Ectodermal cell (in vitro differentiated cells): ENCODE measurements at regions not wholly inside any gene's neighbourhood (a gene's known extent, or its start where the extent isn't known, plus 50 kb on each side); places are given as distances from the start of the nearest gene placed in this dataset.

Experiments used
- H3K27ac ChIP-seq: 2 replicates; pipeline ENCODE4 v1.7.0; 2013; ENCODE audit warnings: mild to moderate bottlenecking, low read depth, low read length; ENCODE audit not compliant: insufficient read depth, poor library complexity, severe bottlenecking
- H3K27me3 ChIP-seq: 2 replicates; pipeline ENCODE4 v1.7.0; 2013; ENCODE audit warnings: mild to moderate bottlenecking, low read length; ENCODE audit not compliant: insufficient read depth, control insufficient read depth, poor library complexity, severe bottlenecking
- H3K36me3 ChIP-seq: one replicate; pipeline ENCODE4 v1.7.0; 2013; ENCODE audit warnings: low read length; ENCODE audit not compliant: control insufficient read depth, insufficient read depth
- H3K4me1 ChIP-seq: one replicate; pipeline ENCODE4 v1.7.0; 2013; ENCODE audit warnings: low read length; ENCODE audit not compliant: control insufficient read depth, insufficient read depth
- H3K4me3 ChIP-seq: 2 replicates; pipeline ENCODE4 v1.7.0; 2013; ENCODE audit warnings: low read depth, low read length, control low read depth; ENCODE audit not compliant: insufficient read depth
- H3K9me3 ChIP-seq: 2 replicates; pipeline ENCODE4 v1.7.0; 2013; ENCODE audit warnings: mild to moderate bottlenecking, low read length, moderate library complexity; ENCODE audit not compliant: control insufficient read depth
- WGBS, 2 experiments: methylation state at CpG; one replicate each; pipeline ENCODE4 v1.1.7; 2013; ENCODE audit warnings: missing lambda C conversion rate in 2 of 2; 5-methylcytosine and 5-hydroxymethylcytosine counted together

- no peaks in the 10 kb centered on the region for H3K36me3 ChIP-seq
- no peaks in the 10 kb centered on the region for H3K9me3 ChIP-seq
- H3K4me1 ChIP-seq: no peaks in the 10 kb centered on the region
- H3K27me3 ChIP-seq: no peaks in the 10 kb centered on the region
- H3K4me3 ChIP-seq: no peak overlapping the region
- WGBS, 2 experiments: 94 to 95% methylated on average over 7 of the region's 7 CpGs
- no peak overlapping the region for H3K27ac ChIP-seq
Observed at GRCh38 chr10:44064987-44065787, 319.7 kb downstream of the CXCL12 start.

- Histone ChIP-seq H3K27ac (no peak overlapping the region), H3K4me3 (no peak overlapping the region), H3K4me1 (no peaks in the 10 kb centered on the region), H3K9me3 (no peaks in the 10 kb centered on the region), H3K36me3 (no peaks in the 10 kb centered on the region), H3K27me3 (no peaks in the 10 kb centered on the region)
- whole genome bisulfite sequencing, 2 experiments: 87 to 90% methylated on average over 8 of the region's 8 CpGs
Observed at GRCh38 chr10:44064317-44064716, 320.6 kb downstream of the CXCL12 start.

DNA sequence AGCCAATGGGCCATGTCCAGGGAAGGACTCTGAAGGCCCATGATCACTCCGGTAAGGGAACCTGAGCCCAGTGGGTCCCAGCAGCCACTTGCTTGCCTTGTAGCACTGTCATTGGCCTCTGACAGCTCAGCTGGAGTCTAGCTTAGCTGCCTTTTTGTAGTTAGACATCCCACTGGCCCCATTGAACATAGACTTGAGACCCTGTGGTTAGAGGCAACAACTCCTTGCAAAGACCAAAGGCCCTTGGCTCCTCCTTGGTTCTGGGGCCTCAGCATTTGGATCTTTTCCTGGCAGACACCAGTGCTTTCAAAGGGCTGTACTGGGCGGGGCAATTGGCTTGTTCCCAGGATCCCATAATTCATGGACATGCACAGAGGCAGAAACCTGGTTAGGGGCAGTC, 321.2 kb downstream of the CXCL12 start:
- no peak overlapping the region for H3K4me3 ChIP-seq
- H3K27ac ChIP-seq: no peak overlapping the region
- no peaks in the 10 kb centered on the region for H3K36me3 ChIP-seq
- no peaks in the 10 kb centered on the region for H3K9me3 ChIP-seq
- 94 to 97% methylated on average over 2 of the region's 2 CpGs for WGBS, 2 experiments
- no peaks in the 10 kb centered on the region for H3K4me1 ChIP-seq
- H3K27me3 ChIP-seq: no peaks in the 10 kb centered on the region

DNA sequence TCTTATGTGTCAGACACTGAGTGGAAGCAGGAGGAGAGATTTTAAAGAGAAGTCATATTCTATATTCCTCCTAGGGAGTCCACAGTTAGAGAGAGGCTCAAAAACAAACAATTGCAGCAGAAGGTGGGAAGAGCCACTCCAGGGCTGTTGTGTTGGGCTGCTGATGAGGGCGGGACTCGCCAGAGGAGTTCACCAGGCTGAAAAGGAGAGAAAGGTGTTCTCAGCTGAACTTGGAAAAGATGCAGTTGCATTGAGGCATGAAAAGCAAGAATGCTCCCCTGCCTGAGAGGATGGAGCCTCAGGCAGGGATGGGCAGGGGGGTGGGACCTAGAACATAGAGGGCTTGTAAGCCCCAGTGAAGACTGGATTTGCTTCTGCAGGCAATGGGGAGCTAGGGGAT, 324.2 kb downstream of the CXCL12 start:
- WGBS, 2 experiments: 80 to 87% methylated on average over 2 of the region's 2 CpGs
- Histone ChIP-seq H3K4me3 (no peak overlapping the region), H3K36me3 (no peaks in the 10 kb centered on the region), H3K27ac (no peak overlapping the region), H3K9me3 (no peaks in the 10 kb centered on the region), H3K27me3 (no peaks in the 10 kb centered on the region), H3K4me1 (no peaks in the 10 kb centered on the region)

DNA sequence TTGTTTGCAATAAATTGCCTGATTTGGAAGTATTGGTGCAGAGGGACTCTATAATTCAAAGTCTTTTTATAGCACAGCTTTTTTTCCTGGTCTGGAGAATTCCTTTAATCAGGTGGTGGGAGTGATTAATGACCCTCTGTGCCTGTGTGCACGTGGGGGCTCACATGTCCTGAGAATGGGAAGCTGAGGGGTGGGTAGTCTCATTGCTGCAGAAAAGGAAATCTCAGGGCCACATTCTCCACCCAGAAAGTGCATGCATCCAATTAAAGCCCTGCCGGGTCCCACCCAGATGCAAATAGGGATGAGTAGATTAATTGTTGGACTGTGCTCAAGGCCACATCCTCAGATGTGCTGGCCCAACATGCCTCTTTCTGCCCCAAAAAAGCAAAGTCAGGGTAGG, 324.7 kb downstream of the CXCL12 start:
- H3K4me3 ChIP-seq: no peak overlapping the region
- H3K9me3 ChIP-seq: no peaks in the 10 kb centered on the region
- no peak overlapping the region for H3K27ac ChIP-seq
- H3K27me3 ChIP-seq: no peaks in the 10 kb centered on the region
- no peaks in the 10 kb centered on the region for H3K4me1 ChIP-seq
- WGBS, 2 experiments: 73 to 75% methylated on average over 2 of the region's 2 CpGs
- no peaks in the 10 kb centered on the region for H3K36me3 ChIP-seq

GRCh38 chr10:44058259-44058658, 326.6 kb downstream of the CXCL12 start:
- 91 to 95% methylated on average over 3 of the region's 3 CpGs for WGBS, 2 experiments
- H3K4me1 ChIP-seq: no peaks in the 10 kb centered on the region
- no peaks in the 10 kb centered on the region for H3K27me3 ChIP-seq
- H3K9me3 ChIP-seq: no peaks in the 10 kb centered on the region
- no peak overlapping the region for H3K27ac ChIP-seq
- H3K4me3 ChIP-seq: no peak overlapping the region
- no peaks in the 10 kb centered on the region for H3K36me3 ChIP-seq

- H3K27me3 ChIP-seq: no peaks in the 10 kb centered on the region
- H3K36me3 ChIP-seq: no peaks in the 10 kb centered on the region
- no peak overlapping the region for H3K4me3 ChIP-seq
- H3K27ac ChIP-seq: no peak overlapping the region
- H3K4me1 ChIP-seq: no peaks in the 10 kb centered on the region
- no peaks in the 10 kb centered on the region for H3K9me3 ChIP-seq
- 88 to 89% methylated on average over 27 of the region's 27 CpGs for WGBS, 2 experiments
Observed at GRCh38 chr10:44056967-44057805, 327.7 kb downstream of the CXCL12 start.

- 89 to 93% methylated on average over 13 of the region's 13 CpGs for WGBS, 2 experiments
- H3K27ac ChIP-seq: no peak overlapping the region
Observed at GRCh38 chr10:44056206-44056605, 328.7 kb downstream of the CXCL12 start.

GRCh38 chr10:44054046-44054445, 330.9 kb downstream of the CXCL12 start:
- H3K4me3 ChIP-seq: no peak overlapping the region
- no peaks in the 10 kb centered on the region for H3K27me3 ChIP-seq
- no peaks in the 10 kb centered on the region for H3K36me3 ChIP-seq
- no peak overlapping the region for H3K27ac ChIP-seq
- no peaks in the 10 kb centered on the region for H3K4me1 ChIP-seq
- 93 to 99% methylated on average over 4 of the region's 4 CpGs for WGBS, 2 experiments
- H3K9me3 ChIP-seq: no peaks in the 10 kb centered on the region

More at GRCh38 chr10:44056206-44056605, 328.7 kb downstream of the CXCL12 start:
- Histone ChIP-seq H3K27me3 (no peaks in the 10 kb centered on the region), H3K36me3 (no peaks in the 10 kb centered on the region), H3K9me3 (no peaks in the 10 kb centered on the region), H3K4me3 (no peak overlapping the region), H3K4me1 (no peaks in the 10 kb centered on the region)

DNA sequence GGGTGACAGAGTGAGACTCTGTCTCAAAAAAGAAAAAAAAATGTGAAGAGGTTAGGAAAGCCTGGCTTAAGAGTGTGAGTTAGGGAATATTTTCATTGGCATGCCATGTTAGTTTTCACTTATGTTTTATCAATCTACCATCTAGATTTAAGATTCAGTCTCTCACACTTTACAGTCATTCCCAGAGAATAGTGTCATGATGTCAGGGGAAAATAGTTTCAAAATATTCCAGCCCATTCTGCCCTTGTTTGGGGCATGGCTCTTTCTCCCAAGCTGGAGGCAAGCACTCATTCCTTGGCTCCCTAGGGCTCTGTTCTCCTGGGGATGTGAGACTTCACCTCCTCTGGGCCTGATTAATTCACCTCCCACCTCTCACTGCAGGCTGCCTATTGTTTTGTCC, 331.5 kb downstream of the CXCL12 start:
- no peaks in the 10 kb centered on the region for H3K27me3 ChIP-seq
- H3K9me3 ChIP-seq: no peaks in the 10 kb centered on the region
- no peak overlapping the region for H3K4me3 ChIP-seq
- no peaks in the 10 kb centered on the region for H3K4me1 ChIP-seq
- no peak overlapping the region for H3K27ac ChIP-seq
- no peaks in the 10 kb centered on the region for H3K36me3 ChIP-seq
